Frontal cortex (tissue), 3 donors: ENCODE measurements at regions not wholly inside any gene's neighbourhood (a gene's known extent, or its start where the extent isn't known, plus 50 kb on each side); places are given as distances from the start of the nearest gene placed in this dataset.

Experiments used
- DNase-seq, 2 donors: peaks; one replicate each; pipeline ENCODE4 v3.0.0; 2012; ENCODE audit warnings: low spot score in 2 of 2
- FAIRE-seq: peaks from 2 replicates; lab custom pipeline; 2012; peaks lifted over from hg19 to GRCh38; lab: Jason Lieb, UNC
- donor health status: control.
- donor health status: control.
- donor health status: control.

- DNase-seq: no peak
- FAIRE-seq: no peak
Measured at GRCh38 chr13:76397413-76397812, 488.8 kb downstream of the KCTD12 start.

DNA sequence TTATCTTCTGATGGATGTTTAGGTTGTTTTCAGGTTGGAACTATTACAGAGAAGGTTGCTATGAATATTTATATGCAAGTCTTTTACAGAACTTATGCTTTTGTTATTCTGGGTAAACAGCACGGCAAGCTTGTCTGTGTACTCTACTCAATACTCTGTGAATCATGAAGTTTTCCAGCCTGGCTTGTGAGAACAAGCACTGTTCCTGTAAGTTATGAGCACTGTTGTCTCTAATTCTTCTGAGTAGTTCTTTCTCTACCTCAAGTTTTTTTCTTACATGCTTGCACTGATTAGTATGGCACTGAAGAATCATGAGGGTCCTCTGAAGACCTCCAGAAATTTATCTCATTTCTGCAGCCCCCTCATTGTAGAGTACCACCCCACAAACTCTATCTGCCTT lies 496.9 kb downstream of the KCTD12 start:
- DNase-seq: no peak
- FAIRE-seq: no peak

GRCh38 chr13:76387566-76387965 lies 498.6 kb downstream of the KCTD12 start:
- FAIRE-seq (no peak), DNase-seq (no peak)

DNA sequence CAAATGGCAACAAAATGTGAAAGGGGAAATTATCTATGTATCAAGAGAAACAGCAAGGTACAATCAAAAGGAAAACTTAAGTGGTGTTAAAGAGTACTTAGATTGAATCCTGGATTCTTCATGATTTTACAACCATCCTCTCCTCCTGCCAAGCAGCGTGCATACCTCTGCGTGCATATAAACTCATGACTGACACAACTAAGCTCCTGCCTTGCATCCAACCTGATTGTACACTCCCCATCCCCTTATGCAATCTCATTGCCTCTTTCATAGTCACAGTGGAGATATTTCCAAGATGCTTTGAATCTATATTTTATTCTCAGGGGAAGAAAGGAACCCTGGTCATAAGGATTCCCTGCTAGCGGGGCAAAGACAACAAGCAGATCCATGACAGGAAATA lies 499.9 kb downstream of the KCTD12 start:
- DNase-seq (no peak), FAIRE-seq (no peak)

DNA sequence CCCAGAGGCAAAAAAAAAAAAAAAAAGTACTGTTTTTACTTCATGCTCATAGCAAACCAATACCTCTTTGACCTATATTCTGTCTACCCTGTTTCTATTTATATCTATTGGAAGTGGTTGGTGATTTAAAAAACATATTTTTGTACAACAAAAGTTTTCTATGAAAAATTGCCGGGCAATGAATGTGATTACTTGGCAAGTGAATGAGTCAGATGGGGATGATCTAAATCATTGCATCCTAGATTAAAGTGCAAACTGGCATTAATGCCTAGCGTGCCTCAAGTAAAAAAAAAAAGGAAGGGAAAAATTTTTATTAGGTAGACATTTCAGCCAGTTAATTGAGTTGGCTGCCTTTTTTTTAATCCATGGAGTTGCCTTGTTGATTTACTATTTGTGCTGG lies 500.6 kb downstream of the KCTD12 start:
- DNase-seq: no peak
- no peak for FAIRE-seq

DNA sequence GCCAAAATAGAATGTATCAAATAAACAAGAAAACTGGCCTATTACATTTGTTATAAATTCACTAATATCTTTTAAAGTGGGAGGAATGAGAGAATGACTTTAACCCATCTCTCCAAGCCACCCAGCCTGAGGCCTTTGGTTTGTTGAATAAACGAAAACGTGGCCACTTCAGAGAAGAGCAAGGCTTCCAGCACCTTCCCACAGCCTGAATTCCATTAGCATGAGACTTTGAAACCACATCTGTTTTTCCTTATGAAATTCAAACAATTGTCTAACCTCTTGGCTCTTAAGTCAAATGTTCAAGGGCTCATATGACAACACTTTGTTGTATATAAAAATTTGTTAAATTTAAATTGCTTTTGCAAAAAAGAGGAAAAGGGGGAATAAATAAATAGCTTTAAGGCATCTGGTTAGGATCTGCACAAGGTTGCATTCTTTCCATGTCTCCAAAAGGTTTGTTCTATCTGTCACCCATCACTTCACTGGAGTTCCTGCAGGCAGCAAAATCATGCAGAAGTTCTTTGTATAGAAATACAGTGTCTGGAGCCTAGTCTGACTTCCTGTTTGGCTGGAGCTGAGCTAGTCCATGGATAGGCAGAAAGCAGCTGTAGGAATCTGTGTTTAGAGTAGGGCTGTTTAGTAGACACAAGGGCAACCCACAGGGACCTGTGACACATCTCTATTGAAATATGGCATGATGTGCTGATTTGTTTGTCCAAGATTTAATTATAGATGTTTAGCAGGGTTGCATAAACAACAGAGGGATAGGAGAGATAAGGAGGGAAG lies 502.3 kb downstream of the KCTD12 start:
- FAIRE-seq: no peak

GRCh38 chr13:76380446-76381065 lies 505.6 kb downstream of the KCTD12 start:
- FAIRE-seq (no peak), DNase-seq (no peak)

More for the DNA sequence above, 502.3 kb downstream of the KCTD12 start:
- no peak for DNase-seq

DNA sequence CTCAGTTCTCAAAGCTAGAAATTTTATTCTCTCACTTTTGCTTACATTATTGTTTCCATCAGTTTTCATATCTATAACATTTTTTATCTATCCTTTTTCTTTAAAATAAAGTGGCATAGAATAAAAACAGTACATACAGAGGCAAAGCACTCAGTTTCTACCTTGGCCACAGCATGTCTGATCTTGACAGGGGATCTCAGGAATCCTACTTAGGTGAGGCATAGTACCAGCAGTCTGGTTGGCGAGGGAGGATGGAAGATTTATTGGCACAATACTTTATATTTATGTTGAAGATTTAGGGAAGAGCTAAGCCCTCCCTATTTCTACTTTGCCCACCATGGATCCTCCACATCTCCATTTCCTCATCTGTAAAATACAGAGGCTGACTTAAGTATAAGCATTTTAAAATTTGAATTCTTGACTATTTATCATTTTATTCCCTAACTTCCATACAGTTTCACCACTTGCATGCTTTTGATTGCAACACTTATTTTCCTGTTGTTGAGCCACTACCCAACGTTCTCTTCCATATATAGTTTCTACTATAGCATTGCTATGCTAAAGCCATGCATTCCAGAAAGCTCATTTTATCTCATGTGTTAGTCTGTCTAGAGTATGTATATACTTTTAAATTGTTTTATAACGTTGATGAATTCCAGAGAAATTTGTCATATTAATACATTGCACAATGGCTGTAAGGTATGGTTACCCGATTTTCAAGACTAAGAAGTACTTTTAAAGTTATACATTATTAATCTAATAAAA lies 506.7 kb downstream of the KCTD12 start:
- DNase-seq (no peak), FAIRE-seq (no peak)

DNA sequence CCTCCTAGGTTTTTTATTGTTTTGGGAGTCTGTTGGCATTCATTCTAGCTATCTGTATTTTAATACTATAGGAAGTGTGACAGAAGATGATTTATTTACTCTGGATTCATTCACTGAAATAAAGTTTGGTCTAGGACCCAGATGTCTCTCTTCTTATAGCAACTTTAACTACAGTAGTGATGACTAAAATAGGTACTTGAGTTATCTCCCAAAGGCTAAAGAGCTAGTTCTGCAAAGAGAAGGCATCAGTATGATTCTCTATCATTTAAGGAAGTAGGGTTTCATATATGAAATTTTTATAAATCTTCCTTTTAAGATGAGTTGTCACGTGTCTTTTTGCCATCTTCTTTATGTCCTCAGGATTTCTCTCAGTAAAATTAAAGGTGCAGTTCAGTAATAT lies 507.4 kb downstream of the KCTD12 start:
- FAIRE-seq (no peak), DNase-seq (no peak)

- FAIRE-seq (no peak), DNase-seq (no peak)
Measured at GRCh38 chr13:76363682-76364289, 522.4 kb downstream of the KCTD12 start.

DNA sequence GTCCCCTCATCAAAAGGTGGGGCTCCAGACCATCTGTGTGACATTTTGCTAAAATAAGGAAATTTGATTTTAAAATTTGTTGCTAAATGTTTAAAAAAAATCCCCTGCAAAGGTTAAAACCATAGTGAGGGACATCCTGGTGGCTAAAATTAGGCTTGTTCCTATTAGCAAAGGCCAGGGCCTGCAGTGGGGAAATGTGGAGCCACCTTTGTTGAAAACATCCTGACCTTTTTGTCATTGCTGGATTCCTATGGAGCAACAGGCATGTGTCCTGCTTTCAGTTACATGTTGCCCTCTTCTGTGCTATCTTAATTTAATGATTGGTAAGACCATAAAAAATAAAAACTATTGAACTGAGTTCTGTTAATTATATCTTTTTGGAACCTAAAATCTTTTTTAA lies 524.3 kb downstream of the KCTD12 start:
- FAIRE-seq (no peak), DNase-seq (no peak)

DNA sequence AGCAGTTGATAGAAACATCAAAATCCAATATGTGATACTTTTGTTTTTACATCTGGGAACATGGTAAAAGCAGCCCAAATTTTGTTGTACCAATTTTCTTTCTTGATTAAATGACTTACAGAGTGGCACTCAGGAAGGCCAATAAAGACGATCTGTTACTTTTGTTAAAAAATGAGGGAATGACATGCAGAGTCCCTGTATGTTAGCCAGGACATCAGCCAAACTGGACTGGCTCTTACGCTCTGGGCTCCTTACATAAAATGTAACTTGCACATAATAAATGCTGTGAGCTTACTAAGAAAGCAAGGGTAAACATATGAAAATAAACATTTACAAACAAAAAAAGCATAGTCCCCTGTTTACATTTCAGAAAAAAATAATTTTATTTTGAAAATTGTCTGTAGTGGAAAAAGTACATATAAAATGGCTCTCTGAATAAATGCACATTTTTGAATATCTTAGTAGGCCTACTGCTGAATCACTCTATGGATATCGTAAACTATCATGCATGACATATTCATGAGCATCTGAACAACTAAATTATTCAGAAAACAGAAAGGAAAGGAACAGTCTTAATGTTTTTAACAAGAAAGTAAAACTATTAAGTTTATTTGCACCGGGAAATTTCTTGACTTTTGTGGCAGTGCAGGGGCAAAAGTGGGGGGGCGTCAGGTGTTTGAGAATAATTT lies 534.5 kb downstream of the KCTD12 start:
- FAIRE-seq (no peak), DNase-seq (no peak)

DNA sequence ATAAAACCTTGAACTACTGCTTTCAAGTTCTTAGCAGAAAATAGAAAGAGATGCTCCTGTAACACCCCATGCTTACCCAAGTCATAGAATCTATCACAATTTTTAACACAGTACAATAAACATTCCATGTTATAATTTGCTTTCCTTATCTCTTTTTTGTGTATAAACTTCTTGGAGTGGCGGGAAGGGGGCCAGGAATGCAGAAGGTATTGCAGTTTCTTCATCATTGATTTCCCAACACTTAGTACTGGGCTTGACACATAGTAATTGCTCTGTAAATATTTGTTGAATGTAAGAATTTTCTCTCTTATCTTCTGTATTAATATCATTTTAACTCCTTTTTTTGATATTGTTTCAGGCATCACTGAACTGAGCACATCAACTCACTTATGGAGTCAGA lies 535.8 kb downstream of the KCTD12 start:
- FAIRE-seq (no peak), DNase-seq (no peak)

- no peak for FAIRE-seq
- DNase-seq: no peak
Measured at GRCh38 chr13:76349700-76350099, 536.5 kb downstream of the KCTD12 start.

DNA sequence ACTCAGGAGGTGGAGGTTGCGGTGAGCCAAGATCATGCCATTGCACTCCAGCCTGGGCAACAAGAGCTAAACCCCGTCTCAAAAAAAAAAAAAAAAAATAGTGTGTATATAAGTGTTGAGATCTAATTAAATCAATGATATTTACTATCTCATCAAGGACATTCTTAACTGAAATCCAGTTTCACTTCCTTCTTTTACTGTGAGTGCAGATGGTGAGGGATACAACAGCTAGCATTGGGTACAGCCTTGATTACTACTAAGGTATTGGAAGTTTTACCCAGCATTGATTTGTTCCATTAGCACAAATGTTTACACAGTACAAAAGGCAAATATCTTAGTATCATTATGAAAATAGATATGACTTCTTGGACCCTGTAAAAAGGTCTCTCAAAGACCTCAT lies 546.6 kb downstream of the KCTD12 start:
- no peak for DNase-seq
- FAIRE-seq: no peak

GRCh38 chr13:76338003-76338402 lies 548.2 kb downstream of the KCTD12 start:
- DNase-seq: no peak
- no peak for FAIRE-seq

GRCh38 chr13:76336889-76337844 lies 549.0 kb downstream of the KCTD12 start:
- FAIRE-seq (no peak), DNase-seq (no peak)

DNA sequence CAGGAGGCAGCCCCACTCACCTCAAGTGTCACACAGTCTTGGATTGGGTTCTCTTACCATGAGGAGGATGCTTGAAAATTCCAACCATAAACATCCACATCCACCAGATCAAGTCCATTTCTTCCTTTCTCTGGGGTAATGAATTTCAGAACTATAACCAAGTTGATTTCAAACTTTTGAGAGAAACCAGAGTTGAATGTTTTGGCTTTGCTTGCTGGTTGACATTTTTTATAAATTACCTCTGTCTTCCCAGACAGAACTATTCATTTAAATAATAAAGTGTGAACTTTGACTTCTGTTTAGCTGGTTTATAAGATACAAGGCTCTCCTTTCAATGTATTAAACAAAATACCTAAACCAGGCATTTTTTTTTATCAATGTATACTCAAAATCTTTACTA lies 550.7 kb downstream of the KCTD12 start:
- FAIRE-seq: no peak
- DNase-seq: no peak
